Endothelial cell (in vitro differentiated cells): ENCODE measurements at regions not wholly inside any gene's neighbourhood (a gene's known extent, or its start where the extent isn't known, plus 50 kb on each side); places are given as distances from the start of the nearest gene placed in this dataset.

Source experiments
- DNase-seq: peaks from one replicate; pipeline ENCODE4 v3.0.0; 2021; ENCODE audit warnings: low spot score
- H3K27ac Mint-ChIP-seq: one replicate; pipeline ENCODE4 v1.8.0; 2021; ENCODE audit warnings: mixed read lengths, inconsistent platforms; ENCODE audit not compliant: unreplicated experiment
- H3K27me3 Mint-ChIP-seq: one replicate; pipeline ENCODE4 v1.8.0; 2021; ENCODE audit warnings: mild to moderate bottlenecking, moderate library complexity, mixed read lengths, inconsistent platforms; ENCODE audit not compliant: unreplicated experiment
- H3K36me3 Mint-ChIP-seq: one replicate; pipeline ENCODE4 v1.8.0; 2021; ENCODE audit warnings: mild to moderate bottlenecking, low read depth, mixed read lengths, inconsistent platforms; ENCODE audit not compliant: unreplicated experiment
- H3K4me1 Mint-ChIP-seq: one replicate; pipeline ENCODE4 v1.8.0; 2021; ENCODE audit warnings: mild to moderate bottlenecking, mixed read lengths, inconsistent platforms; ENCODE audit not compliant: unreplicated experiment
- H3K4me3 Mint-ChIP-seq: one replicate; pipeline ENCODE4 v1.8.0; 2021; ENCODE audit warnings: mild to moderate bottlenecking, mixed read lengths, inconsistent platforms; ENCODE audit not compliant: unreplicated experiment
- H3K9me3 Mint-ChIP-seq: one replicate; pipeline ENCODE4 v1.8.0; 2021; ENCODE audit warnings: mixed read lengths, inconsistent platforms; ENCODE audit not compliant: unreplicated experiment
- CTCF ChIP-seq: fragments of 200-600 bp; sonication (generic); IDR thresholded peaks from one replicate; pipeline ENCODE4 v1.5.0; 2021; ENCODE audit warnings: antibody characterized with exemption; ENCODE audit not compliant: unreplicated experiment

- H3K27ac Mint-ChIP-seq = no peak overlapping the region
These were observed 199.8 kb upstream of the ALCAM start for GRCh38 chr3:105166893-105167292.

GRCh38 chr3:105170423-105170822 lies 196.3 kb upstream of the ALCAM start:
- Mint-ChIP-seq H3K4me1 (no peaks in the 10 kb centered on the region), H3K4me3 (no peak overlapping the region), H3K27me3 (no peaks in the 10 kb centered on the region), H3K36me3 (no peaks in the 10 kb centered on the region), H3K9me3 (no peaks in the 10 kb centered on the region), H3K27ac (no peak overlapping the region)
- no peak for DNase-seq
- no peak for TF ChIP-seq CTCF

More at GRCh38 chr3:105166893-105167292, 199.8 kb upstream of the ALCAM start:
- no peak for DNase-seq
- H3K27me3 Mint-ChIP-seq = no peaks in the 10 kb centered on the region
- no peak for TF ChIP-seq CTCF
- H3K9me3 Mint-ChIP-seq = no peaks in the 10 kb centered on the region
- no peaks in the 10 kb centered on the region for H3K4me1 Mint-ChIP-seq
- H3K36me3 Mint-ChIP-seq = no peaks in the 10 kb centered on the region
- no peak overlapping the region for H3K4me3 Mint-ChIP-seq

GRCh38 chr3:105174017-105174615 lies 192.6 kb upstream of the ALCAM start:
- peaks cover 3% of the 10 kb centered on the region for H3K4me1 Mint-ChIP-seq
- no peak for DNase-seq
- no peak for TF ChIP-seq CTCF
- no peaks in the 10 kb centered on the region for H3K9me3 Mint-ChIP-seq
- no peak overlapping the region for H3K27ac Mint-ChIP-seq
- no peaks in the 10 kb centered on the region for H3K36me3 Mint-ChIP-seq
- no peaks in the 10 kb centered on the region for H3K27me3 Mint-ChIP-seq
- H3K4me3 Mint-ChIP-seq = no peak overlapping the region

- H3K4me3 Mint-ChIP-seq = no peak overlapping the region
- H3K4me1 Mint-ChIP-seq = peaks cover 3% of the 10 kb centered on the region
- H3K27me3 Mint-ChIP-seq = no peaks in the 10 kb centered on the region
- no peak for DNase-seq
- H3K27ac Mint-ChIP-seq = no peak overlapping the region
- no peak for TF ChIP-seq CTCF
- no peaks in the 10 kb centered on the region for H3K9me3 Mint-ChIP-seq
- H3K36me3 Mint-ChIP-seq = no peaks in the 10 kb centered on the region
These were observed 189.1 kb upstream of the ALCAM start for GRCh38 chr3:105177576-105177975.

GRCh38 chr3:105187344-105187743 lies 179.4 kb upstream of the ALCAM start:
- H3K36me3 Mint-ChIP-seq = no peaks in the 10 kb centered on the region

More at GRCh38 chr3:105187344-105187743, 179.4 kb upstream of the ALCAM start:
- no peak overlapping the region for H3K4me3 Mint-ChIP-seq
- peaks cover 2% of the 10 kb centered on the region for H3K27me3 Mint-ChIP-seq
- H3K9me3 Mint-ChIP-seq = no peaks in the 10 kb centered on the region
- H3K27ac Mint-ChIP-seq = no peak overlapping the region
- TF ChIP-seq CTCF = no peak
- no peak for DNase-seq
- no peaks in the 10 kb centered on the region for H3K4me1 Mint-ChIP-seq
